Right lobe of liver (tissue), 4 donors: ENCODE measurements at regions not wholly inside any gene's neighbourhood (a gene's known extent, or its start where the extent isn't known, plus 50 kb on each side); places are given as distances from the start of the nearest gene placed in this dataset.

ENCODE experiments used
- POLR2A ChIP-seq: fragments of 450-650 bp; IDR thresholded peaks from one replicate; pipeline ENCODE4 v1.6.1; 2017; ENCODE audit warnings: antibody characterized with exemption, mild to moderate bottlenecking
- TF ChIP-seq, protein P1 (sequence below), 4 donors: fragments of 200-600 bp in 3 of 4; fragments of 450-650 bp in 1 of 4; IDR thresholded peaks; one replicate each; pipeline versions ENCODE4 v1.5.1 to v1.8.0; 2016 to 2022; ENCODE audit warnings: antibody characterized with exemption in 4 of 4, mild to moderate bottlenecking in 2 of 4
- donor health status: DM: no; HTN: no; CAD: no.
- donor health status: DM: no; HTN: no; CAD: no.
- donor health status: DM: no; HTN: yes; CAD: no.

- TF ChIP-seq, protein P1, sequence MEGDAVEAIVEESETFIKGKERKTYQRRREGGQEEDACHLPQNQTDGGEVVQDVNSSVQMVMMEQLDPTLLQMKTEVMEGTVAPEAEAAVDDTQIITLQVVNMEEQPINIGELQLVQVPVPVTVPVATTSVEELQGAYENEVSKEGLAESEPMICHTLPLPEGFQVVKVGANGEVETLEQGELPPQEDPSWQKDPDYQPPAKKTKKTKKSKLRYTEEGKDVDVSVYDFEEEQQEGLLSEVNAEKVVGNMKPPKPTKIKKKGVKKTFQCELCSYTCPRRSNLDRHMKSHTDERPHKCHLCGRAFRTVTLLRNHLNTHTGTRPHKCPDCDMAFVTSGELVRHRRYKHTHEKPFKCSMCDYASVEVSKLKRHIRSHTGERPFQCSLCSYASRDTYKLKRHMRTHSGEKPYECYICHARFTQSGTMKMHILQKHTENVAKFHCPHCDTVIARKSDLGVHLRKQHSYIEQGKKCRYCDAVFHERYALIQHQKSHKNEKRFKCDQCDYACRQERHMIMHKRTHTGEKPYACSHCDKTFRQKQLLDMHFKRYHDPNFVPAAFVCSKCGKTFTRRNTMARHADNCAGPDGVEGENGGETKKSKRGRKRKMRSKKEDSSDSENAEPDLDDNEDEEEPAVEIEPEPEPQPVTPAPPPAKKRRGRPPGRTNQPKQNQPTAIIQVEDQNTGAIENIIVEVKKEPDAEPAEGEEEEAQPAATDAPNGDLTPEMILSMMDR (IDR thresholded peaks at IDR 0.05), result no peak
- no peak for TF ChIP-seq POLR2A
Observed at GRCh38 chr3:21238661-21239060, 512.3 kb downstream of the ZNF385D start.
